SK-N-SH (cell line): ENCODE measurements at regions not wholly inside any gene's neighbourhood (a gene's known extent, or its start where the extent isn't known, plus 50 kb on each side); places are given as distances from the start of the nearest gene placed in this dataset.

Source experiments
- CTCF ChIA-PET: fragments of 300-600, 350-600 bp; formaldehyde crosslinking; extraction: SDS; loops from one replicate; lab custom pipeline; 2021; lab: Yijun Ruan, JAX
- POLR2A ChIA-PET: fragments of 350-600 bp; sonication (Branson Sonifier 250); formaldehyde crosslinking; extraction: SDS; loops from one replicate; lab custom pipeline; 2020; ENCODE audit warnings: antibody characterized with exemption, inconsistent platforms; lab: Yijun Ruan, JAX
- DNase-seq: peaks from one replicate; pipeline ENCODE4 v3.0.0; 2012
- H2AFZ ChIP-seq: fragments of 200-600 bp; sonication (generic); 2 replicates; pipeline ENCODE4 v1.8.1; 2016; ENCODE audit warnings: antibody characterized with exemption, mild to moderate bottlenecking, low read depth
- H3F3A ChIP-seq: fragments of 200-600 bp; sonication (generic); replicated peaks from 2 replicates; pipeline ENCODE3; 2016; ENCODE audit warnings: antibody characterized with exemption, mild to moderate bottlenecking; ENCODE audit not compliant: insufficient read depth
- H3K27ac ChIP-seq, 2 experiments: fragments of 200-500 bp in 1 of 2; fragments of 200-600 bp in 1 of 2; sonication (Bioruptor generic) in 1 of 2; sonication (generic), shearing (Covaris generic) in 1 of 2; 2 replicates each; pipeline versions ENCODE4 v1.5.1 to v1.6.1; 2014 to 2016; ENCODE audit warnings: low read depth in 2 of 2, inconsistent platforms in 1 of 2, low read length in 1 of 2, mild to moderate bottlenecking in 1 of 2, mixed read lengths in 1 of 2
- H3K27me3 ChIP-seq: fragments of 200-600 bp; sonication (generic), shearing (Covaris generic); 2 replicates; pipeline ENCODE4 v1.6.1; 2016; ENCODE audit warnings: mixed run types; ENCODE audit not compliant: insufficient read depth
- H3K36me3 ChIP-seq, 2 experiments: fragments of 200-500 bp in 1 of 2; fragments of 200-600 bp in 1 of 2; sonication (Bioruptor generic) in 1 of 2; sonication (generic) in 1 of 2; replicated peaks in 1 of 2; 2 replicates each; pipeline versions ENCODE3 to v1.5.1; 2014 to 2016; ENCODE audit warnings: low read length in 1 of 2, mild to moderate bottlenecking in 1 of 2; ENCODE audit not compliant: insufficient read depth in 2 of 2, control insufficient read depth in 1 of 2
- H3K4me1 ChIP-seq, 2 experiments: fragments of 200-500 bp in 1 of 2; fragments of 200-600 bp in 1 of 2; sonication (Bioruptor generic) in 1 of 2; sonication (generic), shearing (Covaris generic) in 1 of 2; 2 replicates each; pipeline versions ENCODE4 v1.5.1 to v1.6.1; 2014 to 2016; ENCODE audit warnings: low read depth in 1 of 2, low read length in 1 of 2, mixed run types in 1 of 2; ENCODE audit not compliant: insufficient read depth in 2 of 2, control insufficient read depth in 1 of 2
- H3K4me2 ChIP-seq: fragments of 200-600 bp; sonication (generic), shearing (Covaris generic); 2 replicates; pipeline ENCODE4 v1.6.1; 2017; ENCODE audit warnings: mixed run types
- H3K4me3 ChIP-seq, 2 experiments: fragments of 200-500 bp in 1 of 2; fragments of 200-600 bp in 1 of 2; sonication (Bioruptor generic) in 1 of 2; sonication (generic), shearing (Covaris generic) in 1 of 2; 2 replicates each; pipeline versions ENCODE4 v1.5.1 to v1.8.1; 2014 to 2016; ENCODE audit warnings: low read depth in 2 of 2, inconsistent platforms in 1 of 2, low read length in 1 of 2, mild to moderate bottlenecking in 1 of 2, mixed read lengths in 1 of 2, moderate library complexity in 1 of 2
- H3K79me2 ChIP-seq: fragments of 200-600 bp; sonication (generic); 2 replicates; pipeline ENCODE4 v1.8.1; 2017; ENCODE audit warnings: mild to moderate bottlenecking; ENCODE audit not compliant: insufficient read depth
- H3K9ac ChIP-seq: fragments of 200-600 bp; sonication (generic); 2 replicates; pipeline ENCODE4 v1.6.1; 2017; ENCODE audit warnings: mixed run types
- H3K9me2 ChIP-seq: fragments of 200-600 bp; sonication (generic); 2 replicates; pipeline ENCODE4 v1.6.1; 2017; ENCODE audit warnings: mixed run types
- H3K9me3 ChIP-seq: fragments of 200-600 bp; sonication (generic); 2 replicates; pipeline ENCODE4 v1.6.1; 2017; ENCODE audit warnings: mixed run types, mild to moderate bottlenecking, moderate library complexity
- H4K20me1 ChIP-seq: fragments of 200-600 bp; sonication (generic); 2 replicates; pipeline ENCODE4 v1.6.1; 2017; ENCODE audit warnings: mild to moderate bottlenecking, mixed run types; ENCODE audit not compliant: insufficient read depth
- CHD2 ChIP-seq: fragments of 150-350 bp; IDR thresholded peaks from 2 replicates; pipeline ENCODE4 v1.6.1; 2018; ENCODE audit warnings: low read length; ENCODE audit not compliant: partially characterized antibody
- CTCF ChIP-seq: fragments of 200-600 bp; sonication (generic); IDR thresholded peaks from 2 replicates; pipeline ENCODE4 v1.6.1; 2017; ENCODE audit warnings: antibody characterized with exemption, mild to moderate bottlenecking, moderate library complexity
- EP300 ChIP-seq, 2 experiments: IDR thresholded peaks; 2 replicates each; pipeline versions ENCODE4 v1.4.0 to v1.6.1; 2012; ENCODE audit warnings: borderline replicate concordance in 1 of 2, low read depth in 1 of 2, low read length in 1 of 2
- GABPA ChIP-seq: IDR thresholded peaks from 2 replicates; pipeline ENCODE4 v1.4.0; 2012; ENCODE audit warnings: low read depth, mild to moderate bottlenecking
- GATA2 ChIP-seq: sonication (generic); formaldehyde crosslinking; IDR thresholded peaks from 2 replicates; pipeline ENCODE4 v1.5.0; 2020; ENCODE audit warnings: mild to moderate bottlenecking, missing genetic modification reagents
- IRF3 ChIP-seq: fragments of 150-350 bp; IDR thresholded peaks from 2 replicates; pipeline ENCODE4 v1.6.1; 2016; ENCODE audit warnings: mild to moderate bottlenecking, low read depth, low read length
- MAX ChIP-seq: IDR thresholded peaks from 2 replicates; pipeline ENCODE4 v1.4.0; 2012; ENCODE audit warnings: low read depth
- MEF2A ChIP-seq: IDR thresholded peaks from 2 replicates; pipeline ENCODE4 v1.4.0; 2012; ENCODE audit warnings: low read depth, borderline replicate concordance
- MXI1 ChIP-seq: IDR thresholded peaks from 2 replicates; pipeline ENCODE4 v1.6.1; 2012; ENCODE audit warnings: mild to moderate bottlenecking, low read depth, low read length, improper control_type of control experiment
- NFIC ChIP-seq: IDR thresholded peaks from 2 replicates; pipeline ENCODE4 v1.4.0; 2012; ENCODE audit warnings: borderline replicate concordance
- POLR2AphosphoS5 ChIP-seq: IDR thresholded peaks from 2 replicates; pipeline ENCODE4 v1.6.1; 2012; ENCODE audit warnings: low read depth, low read length
- RFX5 ChIP-seq: IDR thresholded peaks from 2 replicates; pipeline ENCODE4 v1.6.1; 2012; ENCODE audit warnings: mild to moderate bottlenecking, improper control_type of control experiment, low read length
- YY1 ChIP-seq: IDR thresholded peaks from 2 replicates; pipeline ENCODE4 v1.4.0; 2012; ENCODE audit warnings: low read depth, mild to moderate bottlenecking
- ZBTB33 ChIP-seq: IDR thresholded peaks from 2 replicates; pipeline ENCODE4 v1.4.0; 2012; ENCODE audit warnings: low read depth, borderline replicate concordance
- WGBS: methylation state at CpG from one replicate; pipeline ENCODE4 v1.1.6; 2017; ENCODE audit warnings: low lambda C conversion rate; 5-methylcytosine and 5-hydroxymethylcytosine counted together

- DNase-seq = no peak
- 51% methylated on average over 6 of the region's 6 CpGs for WGBS
- Histone ChIP-seq H3K4me1 (no peaks in the 10 kb centered on the region; a peak in 1 of 4 replicates), H3F3A (peaks cover 2% of the 10 kb centered on the region), H3K36me3 (no peaks in the 10 kb centered on the region), H3K9ac (no peak overlapping the region), H3K4me3 (no peak overlapping the region), H3K27me3 (no peaks in the 10 kb centered on the region), H3K9me2 (no peaks in the 10 kb centered on the region), H3K27ac (no peak overlapping the region), H3K9me3 (no peaks in the 10 kb centered on the region), H3K79me2 (no peaks in the 10 kb centered on the region), H2AFZ (no peak overlapping the region), H3K4me2 (no peak overlapping the region), H4K20me1 (no peaks in the 10 kb centered on the region)
- CTCF ChIA-PET = no interaction called here
- TF ChIP-seq YY1 = no peak
- no peak for TF ChIP-seq POLR2AphosphoS5
- TF ChIP-seq ZBTB33 = no peak
- no peak for TF ChIP-seq NFIC
- TF ChIP-seq GATA2 = no peak
- TF ChIP-seq GABPA = no peak
- no peak for TF ChIP-seq MAX
- no peak for TF ChIP-seq MXI1
- no peak for TF ChIP-seq RFX5
- TF ChIP-seq CTCF = no peak
- no peak for TF ChIP-seq IRF3
- no peak for TF ChIP-seq CHD2
- TF ChIP-seq MEF2A = no peak
- TF ChIP-seq EP300 (IDR thresholded peaks at IDR 0.05; ENCODE audit: borderline replicate concordance in 1 of 2, low read depth in 1 of 2, low read length in 1 of 2) = no peak
- POLR2A ChIA-PET = no interaction called here
Observed at GRCh38 chr2:173544641-173545363, 190.1 kb downstream of the CDCA7 start.
